ENCODE measurements at regions not wholly inside any gene's neighbourhood (a gene's known extent, or its start where the extent isn't known, plus 50 kb on each side); places are given as distances from the start of the nearest gene placed in this dataset.

GRCh38 chr1:55913565-55913964 is 665.8 kb downstream of the PLPP3 start:
- H3K27ac ChIP-seq (ENCODE audit: low read length) = no peak overlapping the region
- Mint-ChIP-seq H3K4me1 (no peaks in the 10 kb centered on the region), H3K4me3 (no peak overlapping the region), H3K27me3 (ENCODE audit: low read depth in 2 of 2) (peaks cover 4 to 5% of the 10 kb centered on the region in 2 donors), H3K27ac (no peak overlapping the region), H3K36me3 (no peaks in the 10 kb centered on the region), H3K9me3 (no peaks in the 10 kb centered on the region)
- 90% methylated on average over 7 of the region's 7 CpGs for WGBS (ENCODE audit: insufficient coverage)
- no peaks in the 10 kb centered on the region for H3K4me1 ChIP-seq (ENCODE audit: control insufficient read depth, insufficient read depth, low read length)
- DNase-seq = no peak
- H3K4me3 ChIP-seq (ENCODE audit: low read length) = no peak overlapping the region
- H3K36me3 ChIP-seq (ENCODE audit: control insufficient read depth, insufficient read depth, low read length) = no peaks in the 10 kb centered on the region
- ATAC-seq = no peak
- no peaks in the 10 kb centered on the region for H3K9me3 ChIP-seq (ENCODE audit: control insufficient read depth, insufficient read depth, low read length)
- H3K27me3 ChIP-seq (ENCODE audit: control insufficient read depth, insufficient read depth, low read length) = no peaks in the 10 kb centered on the region
- TF ChIP-seq, protein P1, sequence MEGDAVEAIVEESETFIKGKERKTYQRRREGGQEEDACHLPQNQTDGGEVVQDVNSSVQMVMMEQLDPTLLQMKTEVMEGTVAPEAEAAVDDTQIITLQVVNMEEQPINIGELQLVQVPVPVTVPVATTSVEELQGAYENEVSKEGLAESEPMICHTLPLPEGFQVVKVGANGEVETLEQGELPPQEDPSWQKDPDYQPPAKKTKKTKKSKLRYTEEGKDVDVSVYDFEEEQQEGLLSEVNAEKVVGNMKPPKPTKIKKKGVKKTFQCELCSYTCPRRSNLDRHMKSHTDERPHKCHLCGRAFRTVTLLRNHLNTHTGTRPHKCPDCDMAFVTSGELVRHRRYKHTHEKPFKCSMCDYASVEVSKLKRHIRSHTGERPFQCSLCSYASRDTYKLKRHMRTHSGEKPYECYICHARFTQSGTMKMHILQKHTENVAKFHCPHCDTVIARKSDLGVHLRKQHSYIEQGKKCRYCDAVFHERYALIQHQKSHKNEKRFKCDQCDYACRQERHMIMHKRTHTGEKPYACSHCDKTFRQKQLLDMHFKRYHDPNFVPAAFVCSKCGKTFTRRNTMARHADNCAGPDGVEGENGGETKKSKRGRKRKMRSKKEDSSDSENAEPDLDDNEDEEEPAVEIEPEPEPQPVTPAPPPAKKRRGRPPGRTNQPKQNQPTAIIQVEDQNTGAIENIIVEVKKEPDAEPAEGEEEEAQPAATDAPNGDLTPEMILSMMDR (IDR thresholded peaks at IDR 0.05) = no peak
- intact Hi-C loops (cut with micrococcal nuclease) = no loop called here

DNA sequence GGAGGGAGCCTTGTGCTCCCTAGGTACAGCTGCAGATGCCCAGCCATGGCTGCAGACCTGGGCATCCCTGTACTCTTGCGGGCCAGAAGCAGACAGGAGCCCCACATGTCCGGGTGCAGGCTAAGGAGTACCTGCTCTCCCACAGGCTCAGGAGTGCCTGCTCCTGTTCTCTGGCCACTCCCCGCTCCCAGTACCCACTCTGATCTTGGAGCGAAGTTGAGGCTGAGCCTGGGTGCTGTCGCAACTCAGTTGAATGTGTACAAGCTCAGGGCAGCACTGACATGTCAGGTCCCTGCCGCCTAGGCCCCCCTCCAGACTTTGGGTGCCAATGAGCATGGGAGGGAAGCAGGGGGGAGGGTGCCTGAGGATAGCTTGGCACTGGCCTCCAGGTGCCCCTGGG is 666.9 kb downstream of the PLPP3 start:
- Histone ChIP-seq H3K27ac (ENCODE audit: low read length) (no peak overlapping the region), H3K4me1 (ENCODE audit: control insufficient read depth, insufficient read depth, low read length) (no peaks in the 10 kb centered on the region), H3K9me3 (ENCODE audit: control insufficient read depth, insufficient read depth, low read length) (no peaks in the 10 kb centered on the region), H3K4me3 (ENCODE audit: low read length) (no peak overlapping the region), H3K27me3 (ENCODE audit: control insufficient read depth, insufficient read depth, low read length) (no peaks in the 10 kb centered on the region), H3K36me3 (ENCODE audit: control insufficient read depth, insufficient read depth, low read length) (no peaks in the 10 kb centered on the region)
- peaks cover 4 to 5% of the 10 kb centered on the region in 2 donors for H3K27me3 Mint-ChIP-seq (ENCODE audit: low read depth in 2 of 2)
- WGBS (ENCODE audit: insufficient coverage) = 95% methylated on average over 6 of the region's 6 CpGs
- H3K4me1 Mint-ChIP-seq = no peaks in the 10 kb centered on the region
- DNase-seq (no peak), ATAC-seq (no peak)
- H3K27ac Mint-ChIP-seq = no peak overlapping the region
- no peak overlapping the region for H3K4me3 Mint-ChIP-seq
- TF ChIP-seq, protein P1 (IDR thresholded peaks at IDR 0.05) = no peak
- H3K36me3 Mint-ChIP-seq = no peaks in the 10 kb centered on the region
- H3K9me3 Mint-ChIP-seq = no peaks in the 10 kb centered on the region
- intact Hi-C loops (cut with micrococcal nuclease) = no loop called here

DNA sequence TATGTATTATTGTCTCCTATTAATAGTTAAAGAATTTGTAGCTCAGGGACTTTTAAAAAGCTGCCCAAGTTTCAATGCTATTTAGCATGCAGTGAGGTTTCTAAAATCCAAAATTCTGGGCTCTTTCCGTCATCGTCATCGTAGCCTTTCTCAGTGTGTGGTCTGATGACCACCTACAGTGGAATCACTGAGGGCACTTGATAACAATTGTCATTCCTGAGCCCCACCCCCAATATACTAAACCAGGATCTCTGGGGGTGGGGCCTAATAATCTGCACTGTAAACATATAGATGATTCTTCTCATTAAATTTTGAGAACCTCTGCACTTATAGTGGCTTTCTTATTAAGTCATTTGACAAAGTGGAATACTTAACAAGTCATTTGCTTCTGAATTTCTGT is 674.8 kb downstream of the PLPP3 start:
- Mint-ChIP-seq H3K9me3 (no peaks in the 10 kb centered on the region), H3K4me3 (no peak overlapping the region), H3K4me1 (no peaks in the 10 kb centered on the region), H3K27ac (no peak overlapping the region), H3K36me3 (no peaks in the 10 kb centered on the region), H3K27me3 (ENCODE audit: low read depth in 2 of 2) (peaks cover 0 to 4% of the 10 kb centered on the region in 2 donors)
- TF ChIP-seq, protein P1 (IDR thresholded peaks at IDR 0.05) = no peak
- H3K9me3 ChIP-seq (ENCODE audit: control insufficient read depth, insufficient read depth, low read length) = no peaks in the 10 kb centered on the region
- H3K36me3 ChIP-seq (ENCODE audit: control insufficient read depth, insufficient read depth, low read length) = no peaks in the 10 kb centered on the region
- H3K4me1 ChIP-seq (ENCODE audit: control insufficient read depth, insufficient read depth, low read length) = no peaks in the 10 kb centered on the region
- no peaks in the 10 kb centered on the region for H3K27me3 ChIP-seq (ENCODE audit: control insufficient read depth, insufficient read depth, low read length)
- no peak for ATAC-seq
- no peak overlapping the region for H3K4me3 ChIP-seq (ENCODE audit: low read length)
- WGBS (ENCODE audit: insufficient coverage) = 97% methylated on average over 3 of the region's 3 CpGs
- intact Hi-C loops (cut with micrococcal nuclease) = no loop called here
- no peak overlapping the region for H3K27ac ChIP-seq (ENCODE audit: low read length)
- no peak for DNase-seq

GRCh38 chr1:55898181-55898580 is 681.2 kb downstream of the PLPP3 start:
- no peak for DNase-seq
- no peaks in the 10 kb centered on the region for H3K36me3 ChIP-seq (ENCODE audit: control insufficient read depth, insufficient read depth, low read length)
- no peak for ATAC-seq
- intact Hi-C loops (cut with micrococcal nuclease) = loop anchor here (10.0 kb wide), 1 partner anchor 523 kb away; no protein-coding TSS in a partner anchor
- Mint-ChIP-seq H3K27ac (no peak overlapping the region), H3K27me3 (ENCODE audit: low read depth in 2 of 2) (peaks cover 0 to 4% of the 10 kb centered on the region in 2 donors), H3K9me3 (no peaks in the 10 kb centered on the region), H3K36me3 (no peaks in the 10 kb centered on the region), H3K4me3 (no peak overlapping the region), H3K4me1 (no peaks in the 10 kb centered on the region)
- H3K27ac ChIP-seq (ENCODE audit: low read length) = no peak overlapping the region
- no peak overlapping the region for H3K4me3 ChIP-seq (ENCODE audit: low read length)
- WGBS (ENCODE audit: insufficient coverage) = 100% methylated on average over 1 of the region's 1 CpG
- TF ChIP-seq, protein P1 (IDR thresholded peaks at IDR 0.05) = no peak
- H3K4me1 ChIP-seq (ENCODE audit: control insufficient read depth, insufficient read depth, low read length) = no peaks in the 10 kb centered on the region
- H3K9me3 ChIP-seq (ENCODE audit: control insufficient read depth, insufficient read depth, low read length) = peaks cover 4% of the 10 kb centered on the region
- no peaks in the 10 kb centered on the region for H3K27me3 ChIP-seq (ENCODE audit: control insufficient read depth, insufficient read depth, low read length)
